ENCODE measurements at regions not wholly inside any gene's neighbourhood (a gene's known extent, or its start where the extent isn't known, plus 50 kb on each side); places are given as distances from the start of the nearest gene placed in this dataset.

- TF ChIP-seq POLR2A (IDR thresholded peaks at IDR 0.05): no peak
- TF ChIP-seq, protein P1, sequence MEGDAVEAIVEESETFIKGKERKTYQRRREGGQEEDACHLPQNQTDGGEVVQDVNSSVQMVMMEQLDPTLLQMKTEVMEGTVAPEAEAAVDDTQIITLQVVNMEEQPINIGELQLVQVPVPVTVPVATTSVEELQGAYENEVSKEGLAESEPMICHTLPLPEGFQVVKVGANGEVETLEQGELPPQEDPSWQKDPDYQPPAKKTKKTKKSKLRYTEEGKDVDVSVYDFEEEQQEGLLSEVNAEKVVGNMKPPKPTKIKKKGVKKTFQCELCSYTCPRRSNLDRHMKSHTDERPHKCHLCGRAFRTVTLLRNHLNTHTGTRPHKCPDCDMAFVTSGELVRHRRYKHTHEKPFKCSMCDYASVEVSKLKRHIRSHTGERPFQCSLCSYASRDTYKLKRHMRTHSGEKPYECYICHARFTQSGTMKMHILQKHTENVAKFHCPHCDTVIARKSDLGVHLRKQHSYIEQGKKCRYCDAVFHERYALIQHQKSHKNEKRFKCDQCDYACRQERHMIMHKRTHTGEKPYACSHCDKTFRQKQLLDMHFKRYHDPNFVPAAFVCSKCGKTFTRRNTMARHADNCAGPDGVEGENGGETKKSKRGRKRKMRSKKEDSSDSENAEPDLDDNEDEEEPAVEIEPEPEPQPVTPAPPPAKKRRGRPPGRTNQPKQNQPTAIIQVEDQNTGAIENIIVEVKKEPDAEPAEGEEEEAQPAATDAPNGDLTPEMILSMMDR (IDR thresholded peaks at IDR 0.05): no peak
- no peaks in the 10 kb centered on the region for H3K4me1 ChIP-seq
Measured at GRCh38 chr6:94184666-94185464, 765.5 kb upstream of the EPHA7 start.

GRCh38 chr6:94177429-94177828 lies 758.1 kb upstream of the EPHA7 start:
- Histone ChIP-seq H3K27ac (no peak overlapping the region), H3K4me1 (no peaks in the 10 kb centered on the region), H3K27me3 (no peaks in the 10 kb centered on the region), H3K36me3 (no peaks in the 10 kb centered on the region), H3K9me3 (no peaks in the 10 kb centered on the region), H3K4me3 (no peak overlapping the region)
- TF ChIP-seq POLR2A (IDR thresholded peaks at IDR 0.05): no peak
- TF ChIP-seq, protein P1 (IDR thresholded peaks at IDR 0.05): no peak
- intact Hi-C loops (cut with DNase I; ENCODE audit: low total_unique reads): no loop called here
- no peak for DNase-seq

More at GRCh38 chr6:94184666-94185464, 765.5 kb upstream of the EPHA7 start:
- intact Hi-C loops (cut with DNase I; ENCODE audit: low total_unique reads): no loop called here
- no peak for DNase-seq
- H3K27me3 ChIP-seq: no peaks in the 10 kb centered on the region
- no peak overlapping the region for H3K27ac ChIP-seq
- H3K4me3 ChIP-seq: no peak overlapping the region
- H3K36me3 ChIP-seq: no peaks in the 10 kb centered on the region
- peaks cover 0 to 2% of the 10 kb centered on the region in 2 donors for H3K9me3 ChIP-seq

DNA sequence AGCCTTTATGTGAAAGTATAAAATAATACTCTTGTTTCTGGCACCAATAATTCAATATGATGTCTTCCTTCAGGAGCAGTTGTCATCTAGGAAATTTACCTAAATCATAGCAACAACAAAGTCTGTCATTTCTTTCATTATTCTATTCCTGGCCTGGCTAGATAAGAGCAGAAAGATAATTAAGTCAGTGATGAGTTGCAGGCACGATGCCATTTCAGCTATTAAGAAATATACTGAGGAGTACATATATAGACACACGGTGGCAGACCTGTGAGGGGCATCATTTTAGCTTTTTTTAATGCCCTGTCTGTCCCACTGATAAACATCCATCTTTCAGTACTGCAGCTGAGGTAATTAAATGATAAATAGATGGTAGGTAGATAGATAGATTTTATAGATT lies 756.1 kb upstream of the EPHA7 start:
- intact Hi-C loops (cut with DNase I; ENCODE audit: low total_unique reads): no loop called here
- Histone ChIP-seq H3K4me3 (no peak overlapping the region), H3K36me3 (no peaks in the 10 kb centered on the region), H3K4me1 (no peaks in the 10 kb centered on the region), H3K9me3 (no peaks in the 10 kb centered on the region), H3K27ac (no peak overlapping the region), H3K27me3 (no peaks in the 10 kb centered on the region)
- TF ChIP-seq, protein P1 (IDR thresholded peaks at IDR 0.05): no peak
- TF ChIP-seq POLR2A (IDR thresholded peaks at IDR 0.05): no peak
- DNase-seq: no peak

- TF ChIP-seq, protein P1 (IDR thresholded peaks at IDR 0.05): no peak
- no peak for TF ChIP-seq POLR2A (IDR thresholded peaks at IDR 0.05)
- intact Hi-C loops (cut with DNase I; ENCODE audit: low total_unique reads): no loop called here
- Histone ChIP-seq H3K27ac (no peak overlapping the region), H3K9me3 (no peaks in the 10 kb centered on the region), H3K27me3 (no peaks in the 10 kb centered on the region), H3K36me3 (no peaks in the 10 kb centered on the region), H3K4me1 (no peaks in the 10 kb centered on the region), H3K4me3 (no peak overlapping the region)
- DNase-seq: no peak
Measured at GRCh38 chr6:94163877-94164276, 744.5 kb upstream of the EPHA7 start.

DNA sequence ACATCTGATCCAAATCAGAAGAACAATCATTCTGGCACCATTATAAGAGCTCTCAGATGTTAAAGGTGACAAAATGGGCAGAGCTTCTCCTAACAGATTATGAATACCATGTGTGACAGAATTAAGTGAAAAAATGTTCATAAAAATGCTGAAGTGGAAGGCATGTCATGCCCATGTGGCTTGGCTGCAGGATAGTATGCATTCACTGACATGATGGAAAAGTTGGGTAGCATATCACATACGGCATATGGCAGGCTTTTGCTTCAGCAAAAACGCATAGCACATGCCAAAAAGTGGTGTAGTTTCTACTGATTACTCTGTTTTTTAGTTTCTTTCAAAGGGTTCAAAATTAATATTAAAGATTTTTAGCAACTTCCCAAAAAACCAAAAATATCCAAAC lies 731.5 kb upstream of the EPHA7 start:
- TF ChIP-seq, protein P1 (IDR thresholded peaks at IDR 0.05): no peak
- TF ChIP-seq POLR2A (IDR thresholded peaks at IDR 0.05): no peak
- no peak overlapping the region for H3K27ac ChIP-seq
- H3K9me3 ChIP-seq: no peaks in the 10 kb centered on the region
- no peaks in the 10 kb centered on the region for H3K27me3 ChIP-seq
- H3K4me1 ChIP-seq: no peaks in the 10 kb centered on the region
- no peak for DNase-seq
- intact Hi-C loops (cut with DNase I; ENCODE audit: low total_unique reads): no loop called here
- no peak overlapping the region for H3K4me3 ChIP-seq
- no peaks in the 10 kb centered on the region for H3K36me3 ChIP-seq
